Lung (tissue), 11 donors: ENCODE measurements at regions not wholly inside any gene's neighbourhood (a gene's known extent, or its start where the extent isn't known, plus 50 kb on each side); places are given as distances from the start of the nearest gene placed in this dataset.

Experiments
- ATAC-seq: fragments of 200-7000 bp; cut with Tn5 transposase; one replicate; pipeline ENCODE4 v1.9.1; 2020; ENCODE audit warnings: moderate number of reproducible peaks; ENCODE audit not compliant: insufficient read depth, low FRiP score
- DNase-seq, 3 donors: peaks; one replicate each; pipeline ENCODE4 v3.0.0-alpha.2; 2013 to 2017
- H3K27ac ChIP-seq, 2 donors: one replicate each; pipeline ENCODE4 v1.5.1; 2013; ENCODE audit warnings: mild to moderate bottlenecking in 2 of 2, moderate library complexity in 2 of 2, control low read depth in 1 of 2, inconsistent platforms in 1 of 2, low read depth in 1 of 2, low read length in 1 of 2
- H3K27me3 ChIP-seq, 3 donors: one replicate each; pipeline ENCODE4 v1.5.1; 2013; ENCODE audit warnings: low read length in 2 of 3; ENCODE audit not compliant: control insufficient read depth in 3 of 3, insufficient read depth in 3 of 3
- H3K36me3 ChIP-seq, 4 donors: one replicate each; pipeline ENCODE4 v1.5.1; 2013; ENCODE audit warnings: low read length in 4 of 4, mild to moderate bottlenecking in 1 of 4, moderate library complexity in 1 of 4; ENCODE audit not compliant: control insufficient read depth in 4 of 4, insufficient read depth in 4 of 4
- H3K4me1 ChIP-seq, 5 donors: one replicate each; pipeline ENCODE4 v1.5.1; 2013; ENCODE audit warnings: low read length in 5 of 5, mild to moderate bottlenecking in 2 of 5, moderate library complexity in 1 of 5; ENCODE audit not compliant: control insufficient read depth in 5 of 5, insufficient read depth in 5 of 5
- H3K4me3 ChIP-seq: one replicate; pipeline ENCODE4 v1.5.1; 2013; ENCODE audit warnings: mild to moderate bottlenecking, control low read depth, moderate library complexity
- H3K9ac ChIP-seq, 2 donors: one replicate each; pipeline ENCODE4 v1.5.1; 2013; ENCODE audit warnings: low read length in 2 of 2, control low read depth in 1 of 2; ENCODE audit not compliant: insufficient read depth in 1 of 2
- H3K9me3 ChIP-seq, 4 donors: one replicate each; pipeline ENCODE4 v1.5.1; 2013; ENCODE audit warnings: low read length in 3 of 4, mild to moderate bottlenecking in 1 of 4, moderate library complexity in 1 of 4; ENCODE audit not compliant: control insufficient read depth in 4 of 4, insufficient read depth in 3 of 4
- CTCF ChIP-seq: IDR thresholded peaks from 2 replicates; pipeline ENCODE4 v1.5.1; 2012; ENCODE audit warnings: mild to moderate bottlenecking; ENCODE audit errors: control extremely low read depth, extremely low read depth
- WGBS, 2 donors: extraction: QIAGEN DNeasy Blood & Tissue Kit; methylation state at CpG; one replicate each; pipeline ENCODE4 v1.1.7; 2013; 5-methylcytosine and 5-hydroxymethylcytosine counted together
- donor health status: control.
- donor health status: control.
- donor health status: Bipolar disorder and iron deficiency.
- donor health status: healthy.
- donor health status: DM: yes; HTN: yes; CAD: no.

GRCh38 chr5:33115467-33115866 is 325.3 kb upstream of the TARS1 start:
- Histone ChIP-seq H3K4me1 (no peaks in the 10 kb centered on the region), H3K9ac (no peak overlapping the region), H3K4me3 (no peak overlapping the region), H3K36me3 (no peaks in the 10 kb centered on the region), H3K9me3 (peaks cover 0 to 5% (median 2%) of the 10 kb centered on the region in 4 donors), H3K27ac (no peak overlapping the region), H3K27me3 (no peaks in the 10 kb centered on the region)
- TF ChIP-seq CTCF: no peak
- ATAC-seq (no peak), DNase-seq (no peak)
- WGBS, 2 donors: 90 to 93% methylated on average over 4 of the region's 4 CpGs

GRCh38 chr5:33118761-33119415 is 321.9 kb upstream of the TARS1 start:
- no peak for TF ChIP-seq CTCF
- no peak overlapping the region for H3K4me3 ChIP-seq
- H3K9ac ChIP-seq: no peak overlapping the region
- H3K9me3 ChIP-seq: peaks cover 0 to 4% (median 0%) of the 10 kb centered on the region in 4 donors
- no peaks in the 10 kb centered on the region for H3K4me1 ChIP-seq
- no peaks in the 10 kb centered on the region for H3K36me3 ChIP-seq
- 68 to 69% methylated on average over 1 of the region's 1 CpG for WGBS, 2 donors
- ATAC-seq: no peak
- H3K27me3 ChIP-seq: no peaks in the 10 kb centered on the region
- no peak for DNase-seq
- no peak overlapping the region for H3K27ac ChIP-seq

- Histone ChIP-seq H3K4me1 (no peaks in the 10 kb centered on the region), H3K9ac (no peak overlapping the region), H3K36me3 (no peaks in the 10 kb centered on the region), H3K9me3 (peaks cover 0 to under 1% (median 0%) of the 10 kb centered on the region in 4 donors), H3K4me3 (no peak overlapping the region), H3K27me3 (no peaks in the 10 kb centered on the region), H3K27ac (no peak overlapping the region)
- ATAC-seq (no peak), DNase-seq (no peak)
- whole genome bisulfite sequencing, 2 donors: 89 to 90% methylated on average over 3 of the region's 3 CpGs
- no peak for TF ChIP-seq CTCF
Measured at GRCh38 chr5:33120671-33121070, 320.1 kb upstream of the TARS1 start.

- no peak for TF ChIP-seq CTCF
- H3K36me3 ChIP-seq: no peaks in the 10 kb centered on the region
- H3K4me3 ChIP-seq: no peak overlapping the region
- no peak overlapping the region for H3K27ac ChIP-seq
- DNase-seq (no peak), ATAC-seq (no peak)
- H3K9ac ChIP-seq: no peak overlapping the region
- H3K9me3 ChIP-seq: peaks cover 0 to 6% (median 4%) of the 10 kb centered on the region in 4 donors
- WGBS, 2 donors: 42 to 43% methylated on average over 2 of the region's 2 CpGs
- H3K27me3 ChIP-seq: no peaks in the 10 kb centered on the region
- no peaks in the 10 kb centered on the region for H3K4me1 ChIP-seq
Measured at GRCh38 chr5:33129309-33129708, 311.5 kb upstream of the TARS1 start.
